Stimulated activated CD8-positive, alpha-beta memory T cell treated with anti-CD3 and anti-CD28 coated beads, Interleukin-15, amount 100 ng/mL, for 24 hours (primary cell): ENCODE measurements at regions not wholly inside any gene's neighbourhood (a gene's known extent, or its start where the extent isn't known, plus 50 kb on each side); places are given as distances from the start of the nearest gene placed in this dataset.

Experiments used
- DNase-seq: peaks from one replicate; pipeline ENCODE4 v3.0.0-alpha.2; 2020; ENCODE audit warnings: low read depth

- DNase-seq: no peak
Observed at GRCh38 chr14:62283837-62284236, 521.6 kb downstream of the SNAPC1 start.

DNA sequence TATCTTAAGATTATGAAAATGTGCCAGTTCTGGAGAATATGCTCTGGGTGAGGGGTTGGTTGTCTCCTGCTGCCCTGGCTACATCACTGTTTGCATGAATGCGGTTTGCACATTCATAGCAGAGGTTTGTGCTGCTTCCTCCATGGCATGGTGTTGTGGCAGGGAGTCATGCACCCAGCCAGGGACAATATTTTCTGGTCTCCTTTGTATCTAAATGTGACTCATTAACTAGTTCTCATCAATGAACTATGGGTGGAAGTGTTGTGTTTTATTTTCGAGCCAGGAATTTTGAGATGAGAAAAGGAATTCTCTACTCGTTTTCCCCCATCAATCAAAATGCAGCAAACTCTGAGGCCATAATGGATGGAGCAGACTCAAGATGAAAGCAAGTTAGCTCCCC lies 527.3 kb downstream of the SNAPC1 start:
- no peak for DNase-seq

DNA sequence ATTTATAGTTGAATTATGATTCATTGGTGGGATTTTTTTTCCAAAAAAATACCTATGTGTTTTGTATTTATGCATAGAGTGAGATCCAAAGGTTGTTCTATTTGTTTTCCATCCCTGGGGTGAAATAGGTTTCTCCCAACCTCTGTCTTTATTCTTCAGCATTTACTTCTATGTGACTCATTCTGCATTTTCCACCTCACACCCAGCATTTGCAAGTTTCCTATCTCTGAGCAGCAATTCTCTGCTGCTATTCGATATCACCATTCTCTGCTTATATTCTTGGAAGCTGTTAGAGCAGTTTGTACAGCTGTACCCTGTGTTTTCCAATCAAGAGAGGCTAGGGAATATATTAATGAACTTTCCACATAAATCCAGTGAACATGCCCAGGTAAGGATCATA lies 538.9 kb downstream of the SNAPC1 start:
- no peak for DNase-seq

GRCh38 chr14:62301911-62302310 lies 539.7 kb downstream of the SNAPC1 start:
- DNase-seq: no peak

- no peak for DNase-seq
Observed at GRCh38 chr14:62303437-62303836, 541.2 kb downstream of the SNAPC1 start.

DNA sequence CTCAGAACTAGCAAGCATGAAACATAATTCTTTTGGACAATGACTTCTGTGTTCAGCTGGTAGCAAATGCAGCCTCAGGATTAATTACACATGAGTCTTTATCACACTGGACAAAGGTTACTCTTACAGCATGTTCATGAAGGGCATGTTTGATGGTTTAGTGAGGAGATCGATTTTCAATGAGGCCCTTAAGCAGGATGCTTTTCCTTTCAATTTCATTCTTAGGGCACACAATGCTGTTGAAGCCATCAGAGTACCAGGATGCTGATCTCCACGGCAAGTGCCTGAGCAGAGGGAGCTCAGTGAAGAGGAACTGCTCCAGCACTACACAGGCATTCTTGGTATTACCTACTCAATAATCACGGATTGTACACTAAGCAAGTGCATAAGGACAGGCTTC lies 542.0 kb downstream of the SNAPC1 start:
- DNase-seq: no peak

- no peak for DNase-seq
Observed at GRCh38 chr14:62307844-62308243, 545.6 kb downstream of the SNAPC1 start.

DNA sequence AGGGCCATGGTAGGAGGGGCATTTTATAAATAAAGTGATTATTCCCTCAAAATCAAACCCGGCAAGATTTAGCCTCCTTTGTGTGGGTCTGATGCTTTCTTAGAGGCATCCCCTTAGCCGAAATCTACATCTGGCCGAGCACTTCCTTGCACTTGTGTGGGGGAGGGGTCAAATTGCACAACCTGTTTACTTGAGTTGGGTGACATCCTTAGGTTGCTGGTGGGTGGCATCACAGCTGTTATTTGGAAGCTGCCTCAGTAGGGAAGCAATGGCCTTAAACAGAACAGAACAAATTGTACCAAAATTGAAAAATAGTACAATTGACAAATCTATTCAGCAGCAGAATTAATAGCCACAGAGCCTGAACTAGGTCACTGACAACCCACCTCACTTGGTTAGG lies 546.1 kb downstream of the SNAPC1 start:
- no peak for DNase-seq

DNA sequence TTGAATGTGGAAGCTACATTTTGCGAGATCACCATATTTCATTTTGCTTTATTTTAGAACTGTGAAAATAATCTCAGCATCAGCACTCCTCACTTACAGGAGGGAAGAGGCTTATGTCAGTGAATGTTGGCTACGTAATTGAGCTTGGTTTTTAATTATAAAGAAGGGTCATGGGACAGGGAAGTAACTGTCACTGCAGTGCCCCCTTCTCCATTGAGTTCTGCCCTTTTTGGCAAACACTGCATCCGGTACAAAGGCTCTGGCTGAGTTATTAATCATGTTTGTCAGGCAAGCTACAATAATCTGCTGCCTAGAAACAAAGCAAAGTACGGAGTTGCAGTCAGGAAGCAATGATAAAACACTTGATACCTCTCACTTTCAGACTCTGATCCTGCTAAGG lies 546.7 kb downstream of the SNAPC1 start:
- DNase-seq: no peak

- DNase-seq: no peak
Observed at GRCh38 chr14:62313212-62313611, 551.0 kb downstream of the SNAPC1 start.

DNA sequence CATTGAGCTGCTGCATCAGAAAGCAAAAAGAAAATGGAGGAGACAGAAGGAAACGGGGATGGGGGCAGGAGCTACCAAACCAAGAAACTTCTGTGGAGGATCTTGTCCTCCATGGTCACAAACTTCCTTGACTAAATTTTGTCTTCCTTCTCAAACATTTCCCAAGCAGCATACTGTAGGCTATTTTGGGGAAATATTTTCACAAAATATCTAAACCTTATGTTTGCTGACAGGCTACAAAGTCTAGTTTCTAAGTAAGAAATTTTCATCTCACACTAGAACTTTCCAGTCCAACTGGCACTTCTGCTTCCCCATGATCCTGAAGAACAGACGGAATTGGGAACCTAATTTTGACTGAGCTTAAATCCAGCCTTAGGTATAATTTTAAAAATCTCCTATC lies 552.0 kb downstream of the SNAPC1 start:
- DNase-seq: no peak

- no peak for DNase-seq
Observed at GRCh38 chr14:62314871-62315270, 552.7 kb downstream of the SNAPC1 start.

DNA sequence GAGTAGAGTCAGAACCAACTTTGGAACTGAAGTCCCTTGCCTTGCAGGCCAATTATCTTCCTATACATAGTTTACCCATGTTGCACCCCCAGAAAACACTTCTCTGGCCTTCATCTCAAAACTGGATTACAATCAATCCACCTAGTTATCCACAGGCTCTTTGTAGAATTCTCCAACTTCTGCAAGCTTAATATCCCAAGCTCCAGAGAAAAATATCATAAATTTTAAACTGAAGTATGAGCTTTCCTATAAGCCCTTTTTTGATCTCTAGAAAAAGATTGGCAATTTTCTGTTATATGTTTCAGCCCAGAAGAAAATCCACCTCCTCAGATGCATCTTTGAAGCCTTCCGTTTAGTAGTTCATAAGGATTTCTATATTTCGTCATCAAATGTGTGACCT lies 553.4 kb downstream of the SNAPC1 start:
- DNase-seq: no peak

DNA sequence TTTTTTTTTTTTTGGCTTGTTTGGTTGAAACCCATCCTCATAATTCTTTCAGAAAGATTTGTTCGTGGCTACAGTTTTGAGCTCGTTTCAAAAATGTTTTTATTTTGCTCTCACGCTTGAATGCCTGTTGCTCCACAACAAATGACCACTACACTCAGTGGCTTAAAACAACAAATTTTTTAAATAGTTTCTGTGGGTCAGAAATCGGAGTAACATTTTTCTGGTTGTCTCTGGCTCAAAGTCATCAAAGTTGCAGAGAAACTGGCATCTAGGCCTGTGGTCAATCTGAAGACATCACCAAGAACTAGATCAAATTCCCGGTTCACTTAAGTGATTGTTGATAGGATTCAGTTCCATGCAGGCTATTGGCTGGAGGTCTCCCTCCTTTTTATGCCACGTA lies 560.0 kb downstream of the SNAPC1 start:
- no peak for DNase-seq

DNA sequence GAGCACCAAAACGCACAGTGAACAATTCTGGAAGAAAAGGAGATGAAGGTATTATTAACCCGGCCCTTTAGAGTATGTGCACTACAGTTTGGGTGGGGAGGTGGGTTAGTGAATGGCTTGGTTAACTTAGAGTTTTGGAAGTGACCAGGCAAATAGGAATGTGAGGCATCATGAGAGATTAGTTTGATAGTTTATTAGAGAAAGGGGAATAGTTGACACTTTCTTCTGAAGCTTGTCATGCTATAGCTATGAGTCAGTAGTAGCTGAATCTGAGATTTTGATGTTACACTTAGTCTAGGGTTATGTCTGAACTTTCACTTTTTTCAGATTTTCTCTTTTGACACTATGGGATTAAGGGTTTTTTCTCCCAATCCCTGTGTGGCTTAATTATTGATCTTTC lies 567.2 kb downstream of the SNAPC1 start:
- DNase-seq: no peak

- DNase-seq: no peak
Observed at GRCh38 chr14:62347562-62348011, 585.4 kb downstream of the SNAPC1 start.

DNA sequence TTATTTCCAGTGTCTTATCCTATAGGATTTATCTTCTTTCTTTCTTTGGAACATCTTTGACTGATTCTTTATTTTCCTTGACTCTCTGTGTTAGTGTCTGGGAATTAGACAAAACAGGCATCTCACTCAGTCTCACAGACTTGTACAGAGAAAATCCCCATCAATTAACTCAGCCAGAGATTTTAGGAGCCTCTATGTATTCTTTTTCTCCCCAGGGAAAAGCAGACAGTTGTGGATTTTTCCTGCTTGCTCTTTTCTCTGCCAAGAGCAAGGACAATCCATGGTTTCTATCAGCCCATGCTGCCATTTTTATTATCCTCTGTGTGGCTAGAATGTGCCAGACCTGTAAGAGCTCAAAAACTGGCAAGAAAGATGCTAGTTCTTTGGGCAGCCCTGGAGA lies 595.1 kb downstream of the SNAPC1 start:
- no peak for DNase-seq

DNA sequence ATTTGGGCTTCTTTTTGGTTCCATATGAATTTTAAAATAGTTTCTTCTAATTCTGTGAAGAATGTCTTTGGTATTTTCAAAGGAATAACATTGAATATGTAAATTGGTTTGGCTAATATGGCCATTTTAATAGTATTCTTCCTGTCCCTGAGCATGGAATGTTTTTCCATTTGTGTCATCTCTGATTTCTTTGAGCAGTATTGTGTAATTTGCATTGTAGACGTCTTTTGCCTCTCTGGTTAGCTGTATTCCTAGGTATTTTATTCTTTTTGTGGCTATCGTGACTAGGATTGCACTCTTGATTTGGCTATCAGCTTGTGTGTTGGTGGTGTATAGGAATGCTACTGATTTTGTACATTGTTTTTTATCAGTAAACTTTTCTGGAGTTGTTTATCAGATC lies 601.9 kb downstream of the SNAPC1 start:
- DNase-seq: no peak

DNA sequence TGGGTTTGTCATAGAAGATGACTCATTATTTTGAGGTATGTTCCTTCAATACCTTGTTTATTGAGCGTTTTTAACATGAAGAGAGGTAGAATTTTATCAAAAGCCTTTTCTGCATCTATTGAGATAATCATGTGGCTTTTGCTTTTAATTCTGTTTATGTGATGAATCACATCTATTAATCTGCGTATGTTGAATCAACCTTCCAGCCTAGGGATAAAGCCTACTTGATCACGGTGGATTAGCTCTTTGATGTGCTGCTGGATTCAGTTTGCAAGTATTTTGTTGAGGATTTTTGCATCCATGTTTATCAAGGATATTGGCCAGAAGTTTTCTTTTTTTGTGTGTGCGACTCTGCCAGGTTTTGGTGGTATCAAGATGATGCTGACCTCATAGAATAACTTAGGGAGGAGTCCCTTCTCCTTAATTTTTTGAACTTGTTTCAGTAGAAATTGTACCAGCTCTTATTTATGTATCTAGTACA lies 602.6 kb downstream of the SNAPC1 start:
- DNase-seq: no peak

DNA sequence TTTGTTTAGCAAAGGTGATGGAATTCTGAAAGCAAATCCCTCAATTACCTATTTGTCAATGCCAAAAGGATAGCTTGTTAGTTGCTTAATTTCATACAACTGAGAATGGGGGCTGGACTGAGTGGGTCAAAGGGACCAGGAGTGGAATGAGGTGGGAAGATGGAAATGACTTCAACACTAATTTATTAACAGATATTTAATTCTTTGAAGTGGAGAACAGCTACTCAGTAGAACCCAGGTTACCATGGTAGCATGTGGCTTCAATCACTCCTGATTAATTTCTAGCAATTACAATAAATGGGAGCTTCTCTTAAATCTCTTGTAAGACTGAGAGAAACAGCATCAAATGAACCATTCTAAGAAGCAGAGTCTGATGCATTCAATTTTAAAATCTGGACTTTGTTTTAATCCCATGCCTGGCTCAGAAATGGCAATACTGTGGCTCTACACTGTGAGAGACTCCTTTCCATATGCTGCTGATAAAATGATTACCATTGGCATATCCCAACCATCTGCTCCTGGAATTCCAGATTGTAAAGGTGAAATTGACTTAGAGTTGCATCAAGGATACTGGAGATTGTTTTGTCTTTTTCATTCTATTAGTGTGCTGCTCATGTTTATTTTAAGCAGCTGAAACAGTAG lies 607.8 kb downstream of the SNAPC1 start:
- DNase-seq: no peak

DNA sequence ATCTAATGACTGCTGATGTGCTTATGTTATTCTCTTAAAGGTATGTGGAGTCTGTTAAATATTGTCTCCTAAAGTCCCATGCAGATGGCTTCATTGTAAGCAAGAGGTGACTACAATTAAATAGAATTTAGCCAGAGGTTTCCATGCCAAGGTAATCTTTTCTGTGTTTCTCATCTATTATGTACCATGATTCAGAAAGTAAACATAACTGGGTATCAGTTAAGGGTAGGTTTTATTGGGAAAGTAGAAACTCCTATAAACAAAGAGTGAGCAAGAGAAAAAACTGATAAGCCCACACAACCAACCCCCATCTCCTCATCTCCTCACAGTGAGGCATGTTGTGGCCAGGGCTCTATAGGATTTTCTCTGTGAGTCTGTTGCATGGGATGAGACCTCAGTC lies 611.7 kb downstream of the SNAPC1 start:
- DNase-seq: no peak

DNA sequence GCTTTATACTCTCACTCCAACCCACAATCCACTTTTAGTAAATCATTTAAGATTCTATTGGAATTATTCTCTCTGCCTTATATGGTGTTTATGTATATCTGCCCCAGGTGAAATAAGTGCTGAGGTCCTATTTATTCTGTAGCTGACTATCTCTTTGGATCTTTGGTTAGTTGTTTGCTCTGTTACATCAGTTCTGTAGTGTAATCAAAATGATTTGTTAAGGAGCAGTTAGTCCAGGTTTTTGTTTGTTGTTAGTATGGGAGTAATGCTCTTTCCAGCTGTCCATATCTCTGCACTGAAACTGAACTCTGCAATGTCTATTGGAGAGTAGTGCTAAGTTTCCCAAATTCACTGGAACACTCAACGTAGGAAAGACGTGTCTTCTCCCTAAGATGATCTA lies 615.8 kb downstream of the SNAPC1 start:
- DNase-seq: no peak

DNA sequence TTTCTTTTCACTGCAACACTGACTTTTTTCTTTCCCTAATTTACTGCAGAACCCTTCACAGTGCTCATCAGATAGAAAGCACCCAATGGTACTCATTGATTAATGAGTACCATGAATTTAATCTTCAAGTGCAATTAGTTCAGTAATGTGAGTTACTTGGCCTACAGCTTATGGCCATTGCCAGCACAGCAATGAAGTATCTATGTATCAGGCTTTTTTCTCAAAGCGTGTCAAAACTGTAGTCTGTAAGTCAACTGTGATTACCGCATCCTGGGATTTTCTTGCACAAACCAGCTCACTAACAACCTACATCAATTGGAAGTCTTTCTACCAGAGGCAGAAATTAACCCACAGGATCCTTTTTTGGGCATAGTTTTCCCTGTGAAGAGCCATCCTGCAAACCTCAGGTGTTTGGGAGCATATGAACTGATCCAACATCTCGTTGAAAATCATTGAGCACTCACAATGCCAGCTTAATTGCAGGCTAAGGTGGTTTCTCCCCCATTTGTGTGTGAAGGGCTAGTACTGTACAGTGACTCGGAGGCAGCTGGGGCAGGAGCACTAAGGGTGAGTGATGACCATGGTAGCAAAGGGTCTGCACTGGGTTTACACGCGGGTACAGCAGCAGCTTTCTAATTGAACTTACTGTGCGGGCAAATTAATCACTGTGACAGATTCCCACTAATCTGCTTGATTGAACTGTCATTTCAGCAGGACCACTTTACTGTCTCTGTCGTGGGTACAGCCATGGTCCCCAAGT lies 619.3 kb downstream of the SNAPC1 start:
- no peak for DNase-seq

- DNase-seq: no peak
Observed at GRCh38 chr14:62409169-62409568, 636.1 kb downstream of the KCNH5 start.
